Endodermal cell (in vitro differentiated cells): ENCODE measurements at regions not wholly inside any gene's neighbourhood (a gene's known extent, or its start where the extent isn't known, plus 50 kb on each side); places are given as distances from the start of the nearest gene placed in this dataset.

Source experiments
- DNase-seq: peaks from one replicate; pipeline ENCODE4 v3.0.0-alpha.2; 2017
- H3K27ac ChIP-seq: 2 replicates; pipeline ENCODE4 v1.5.1; 2013; ENCODE audit warnings: mild to moderate bottlenecking, low read depth, low read length, moderate library complexity
- H3K27me3 ChIP-seq: 2 replicates; pipeline ENCODE4 v1.6.1; 2013; ENCODE audit warnings: mild to moderate bottlenecking, low read length, moderate library complexity; ENCODE audit not compliant: insufficient read depth, control insufficient read depth, poor library complexity, severe bottlenecking
- H3K36me3 ChIP-seq: 2 replicates; pipeline ENCODE4 v1.7.0; 2013; ENCODE audit warnings: mild to moderate bottlenecking, low read length, moderate library complexity; ENCODE audit not compliant: control insufficient read depth, insufficient read depth
- H3K4me1 ChIP-seq: one replicate; pipeline ENCODE4 v1.7.0; 2013; ENCODE audit warnings: low read length; ENCODE audit not compliant: control insufficient read depth, insufficient read depth
- H3K4me3 ChIP-seq: 2 replicates; pipeline ENCODE4 v1.5.1; 2013; ENCODE audit warnings: mild to moderate bottlenecking, low read length, moderate library complexity
- H3K9ac ChIP-seq: 2 replicates; pipeline ENCODE4 v1.6.1; 2013; ENCODE audit warnings: mild to moderate bottlenecking, low read length, moderate library complexity; ENCODE audit not compliant: poor library complexity, severe bottlenecking; ENCODE audit errors: extremely low read depth
- H3K9me3 ChIP-seq: 2 replicates; pipeline ENCODE4 v1.6.1; 2013; ENCODE audit warnings: mild to moderate bottlenecking, low read length, moderate library complexity; ENCODE audit not compliant: control insufficient read depth
- H3K27ac Mint-ChIP-seq: 2 replicates; pipeline ENCODE4 v1.8.0; 2020; ENCODE audit warnings: mixed read lengths
- H3K27me3 Mint-ChIP-seq: 2 replicates; pipeline ENCODE4 v1.8.0; 2021; ENCODE audit warnings: mild to moderate bottlenecking, mixed read lengths; ENCODE audit not compliant: insufficient read depth
- H3K36me3 Mint-ChIP-seq: 2 replicates; pipeline ENCODE4 v1.8.0; 2020; ENCODE audit warnings: low read depth, mixed read lengths
- H3K4me1 Mint-ChIP-seq: 2 replicates; pipeline ENCODE4 v1.8.0; 2020; ENCODE audit warnings: mixed read lengths
- H3K4me3 Mint-ChIP-seq: 2 replicates; pipeline ENCODE4 v1.8.0; 2020; ENCODE audit warnings: mild to moderate bottlenecking, moderate library complexity, mixed read lengths
- H3K9me3 Mint-ChIP-seq: 2 replicates; pipeline ENCODE4 v1.8.0; 2020; ENCODE audit warnings: mild to moderate bottlenecking, mixed read lengths
- CTCF ChIP-seq: fragments of 200-600 bp; sonication (generic); conservative IDR thresholded peaks from 2 replicates; pipeline ENCODE4 v1.5.0; 2021; ENCODE audit warnings: antibody characterized with exemption, mild to moderate bottlenecking
- WGBS, 2 experiments: methylation state at CpG; one replicate each; pipeline versions ENCODE4 v1.1.5 to v1.1.7; 2013; ENCODE audit warnings: missing lambda C conversion rate in 2 of 2, mixed read lengths in 1 of 2; ENCODE audit not compliant: insufficient coverage in 1 of 2, insufficient read length in 1 of 2; 5-methylcytosine and 5-hydroxymethylcytosine counted together

DNA sequence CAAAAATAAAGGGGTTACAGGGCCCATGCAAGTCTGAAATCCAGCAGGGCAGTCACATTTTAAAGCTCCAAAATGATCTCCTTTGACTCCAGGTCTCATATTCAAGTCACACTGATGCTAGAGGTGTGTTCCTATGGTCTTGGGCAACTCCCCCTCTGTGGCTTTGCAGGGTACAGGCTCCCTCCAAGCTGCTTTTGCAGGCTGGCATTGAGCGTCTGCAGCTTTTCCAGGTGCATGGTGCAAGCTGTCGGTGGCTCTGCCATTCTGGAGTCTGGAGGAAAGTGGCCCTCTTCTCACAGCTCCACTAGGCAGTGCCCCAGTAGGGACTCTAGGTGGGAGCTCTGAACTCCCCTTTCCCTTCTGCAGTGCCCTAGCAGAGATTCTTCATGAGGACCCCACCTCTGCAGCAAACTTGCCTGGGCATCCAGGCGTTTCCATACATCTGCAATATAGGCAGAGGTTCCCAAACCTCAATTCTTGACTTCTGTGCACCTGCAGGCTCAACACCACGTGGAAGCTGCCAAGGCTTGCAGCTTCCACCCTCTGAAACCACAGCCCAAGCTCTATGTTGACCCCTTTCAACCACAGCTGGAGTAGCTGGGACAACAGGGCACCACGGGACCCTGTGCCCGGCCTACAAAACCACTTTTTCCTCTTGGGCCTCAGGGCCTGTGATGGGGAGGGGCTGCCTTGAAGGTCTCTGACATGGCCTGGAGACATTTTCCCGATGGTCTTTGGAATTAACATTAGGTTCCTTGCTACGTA, 80.1 kb upstream of the PLSCR5 start:
- DNase-seq = no peak
- Histone ChIP-seq H3K36me3 (no peaks in the 10 kb centered on the region), H3K9ac (no peak overlapping the region), H3K27ac (no peak overlapping the region), H3K4me1 (no peaks in the 10 kb centered on the region), H3K27me3 (no peaks in the 10 kb centered on the region), H3K4me3 (no peak overlapping the region), H3K9me3 (no peaks in the 10 kb centered on the region)
- Mint-ChIP-seq H3K36me3 (no peaks in the 10 kb centered on the region), H3K4me1 (peaks cover 8% of the 10 kb centered on the region), H3K4me3 (no peak overlapping the region), H3K27ac (no peak overlapping the region), H3K9me3 (peaks cover 7% of the 10 kb centered on the region), H3K27me3 (no peaks in the 10 kb centered on the region)
- 86 to 88% methylated on average over 4 to 8 of the region's 8 CpGs for WGBS, 2 experiments
- no peak for TF ChIP-seq CTCF

GRCh38 chr3:146682171-146682570, 77.0 kb upstream of the PLSCR5 start:
- H3K36me3 Mint-ChIP-seq = no peaks in the 10 kb centered on the region
- Histone ChIP-seq H3K27me3 (no peaks in the 10 kb centered on the region), H3K36me3 (no peaks in the 10 kb centered on the region), H3K27ac (no peak overlapping the region), H3K9ac (no peak overlapping the region), H3K4me3 (no peak overlapping the region), H3K4me1 (no peaks in the 10 kb centered on the region), H3K9me3 (no peaks in the 10 kb centered on the region)
- no peak overlapping the region for H3K4me3 Mint-ChIP-seq
- peaks cover 7% of the 10 kb centered on the region for H3K9me3 Mint-ChIP-seq
- no peaks in the 10 kb centered on the region for H3K27me3 Mint-ChIP-seq
- H3K4me1 Mint-ChIP-seq = peaks cover 8% of the 10 kb centered on the region
- no peak for DNase-seq
- no peak overlapping the region for H3K27ac Mint-ChIP-seq
- WGBS, 2 experiments = 90 to 97% methylated on average over 2 to 5 of the region's 5 CpGs
- TF ChIP-seq CTCF = no peak

GRCh38 chr3:146680617-146681016, 75.5 kb upstream of the PLSCR5 start:
- Mint-ChIP-seq H3K27ac (no peak overlapping the region), H3K36me3 (no peaks in the 10 kb centered on the region), H3K4me3 (no peak overlapping the region), H3K4me1 (peaks cover 8% of the 10 kb centered on the region), H3K27me3 (no peaks in the 10 kb centered on the region), H3K9me3 (no peaks in the 10 kb centered on the region)
- Histone ChIP-seq H3K4me1 (no peaks in the 10 kb centered on the region), H3K27me3 (no peaks in the 10 kb centered on the region), H3K9me3 (no peaks in the 10 kb centered on the region), H3K27ac (no peak overlapping the region), H3K9ac (no peak overlapping the region), H3K4me3 (no peak overlapping the region), H3K36me3 (no peaks in the 10 kb centered on the region)
- no peak for DNase-seq
- TF ChIP-seq CTCF = no peak
- WGBS, 2 experiments = 77 to 100% methylated on average over 2 to 4 of the region's 4 CpGs
